ENCODE measurements at regions not wholly inside any gene's neighbourhood (a gene's known extent, or its start where the extent isn't known, plus 50 kb on each side); places are given as distances from the start of the nearest gene placed in this dataset.

- DNase-seq (ENCODE audit: low spot score) (no peak), FAIRE-seq (no peak)
Measured at GRCh38 chr1:229993060-229993459, 74.0 kb upstream of the GALNT2 start.

- DNase-seq (ENCODE audit: low spot score) (no peak), FAIRE-seq (no peak)
Measured at GRCh38 chr1:229993894-229994293, 73.1 kb upstream of the GALNT2 start.

- FAIRE-seq = no peak
Measured at GRCh38 chr1:229999004-229999670, 67.9 kb upstream of the GALNT2 start.

GRCh38 chr1:230000493-230001184 is 66.4 kb upstream of the GALNT2 start:
- FAIRE-seq (no peak), DNase-seq (ENCODE audit: low spot score) (no peak)

More at GRCh38 chr1:229999004-229999670, 67.9 kb upstream of the GALNT2 start:
- no peak for DNase-seq (ENCODE audit: low spot score)

- no peak for FAIRE-seq
- DNase-seq (ENCODE audit: low spot score) = no peak
Measured at GRCh38 chr1:230002164-230002803, 64.8 kb upstream of the GALNT2 start.

- no peak for DNase-seq (ENCODE audit: low spot score)
- no peak for FAIRE-seq
Measured at GRCh38 chr1:230003409-230003808, 63.6 kb upstream of the GALNT2 start.

- DNase-seq (ENCODE audit: low spot score) (no peak), FAIRE-seq (no peak)
Measured at GRCh38 chr1:230005040-230005439, 62.0 kb upstream of the GALNT2 start.

GRCh38 chr1:230008721-230009120 is 58.3 kb upstream of the GALNT2 start:
- FAIRE-seq = no peak
- DNase-seq (ENCODE audit: low spot score) = no peak

- no peak for FAIRE-seq
- DNase-seq (ENCODE audit: low spot score) = no peak
Measured at GRCh38 chr1:230009611-230010313, 57.3 kb upstream of the GALNT2 start.

GRCh38 chr1:230010603-230011332 is 56.3 kb upstream of the GALNT2 start:
- DNase-seq (ENCODE audit: low spot score) (no peak), FAIRE-seq (no peak)

- FAIRE-seq = no peak
- no peak for DNase-seq (ENCODE audit: low spot score)
Measured at GRCh38 chr1:230011333-230012092, 55.5 kb upstream of the GALNT2 start.

GRCh38 chr1:230012093-230012393 is 55.0 kb upstream of the GALNT2 start:
- FAIRE-seq (no peak), DNase-seq (ENCODE audit: low spot score) (no peak)

GRCh38 chr1:230012741-230013140 is 54.3 kb upstream of the GALNT2 start:
- FAIRE-seq (no peak), DNase-seq (ENCODE audit: low spot score) (no peak)

GRCh38 chr1:230016159-230016558 is 50.9 kb upstream of the GALNT2 start:
- FAIRE-seq = no peak
- DNase-seq (ENCODE audit: low spot score) = no peak

Data from urothelium cell line (cell line).